Neuronal stem cell (in vitro differentiated cells): ENCODE measurements at regions not wholly inside any gene's neighbourhood (a gene's known extent, or its start where the extent isn't known, plus 50 kb on each side); places are given as distances from the start of the nearest gene placed in this dataset.

Experiments used
- DNase-seq: peaks from one replicate; pipeline ENCODE4 v3.0.0-alpha.2; 2013; ENCODE audit warnings: low spot score
- H2AFZ ChIP-seq: one replicate; pipeline ENCODE4 v1.6.1; 2013; ENCODE audit warnings: mild to moderate bottlenecking, low read length, inconsistent platforms
- H2AK5ac ChIP-seq: 2 replicates; pipeline ENCODE4 v1.6.1; 2013; ENCODE audit warnings: low read depth, mild to moderate bottlenecking, inconsistent platforms, low read length, moderate library complexity, mixed read lengths
- H2BK120ac ChIP-seq: 2 replicates; pipeline ENCODE4 v1.6.1; 2013; ENCODE audit warnings: low read depth, mild to moderate bottlenecking, inconsistent platforms, low read length, moderate library complexity, mixed read lengths
- H2BK12ac ChIP-seq: one replicate; pipeline ENCODE4 v1.6.1; 2013; ENCODE audit warnings: low read length, inconsistent platforms
- H2BK15ac ChIP-seq: 2 replicates; pipeline ENCODE4 v1.6.1; 2013; ENCODE audit warnings: mild to moderate bottlenecking, low read length, inconsistent platforms, mixed read lengths
- H2BK5ac ChIP-seq: one replicate; pipeline ENCODE4 v1.6.1; 2013; ENCODE audit warnings: inconsistent platforms, mild to moderate bottlenecking, low read length, moderate library complexity
- H3K14ac ChIP-seq: one replicate; pipeline ENCODE4 v1.6.1; 2013; ENCODE audit warnings: low read length, inconsistent platforms
- H3K18ac ChIP-seq: 2 replicates; pipeline ENCODE4 v1.6.1; 2013; ENCODE audit warnings: low read length, inconsistent platforms
- H3K23ac ChIP-seq: 2 replicates; pipeline ENCODE4 v1.6.1; 2013; ENCODE audit warnings: low read depth, mild to moderate bottlenecking, mixed read lengths, low read length, inconsistent platforms; ENCODE audit not compliant: poor library complexity
- H3K27ac ChIP-seq: replicated peaks from 3 replicates; pipeline ENCODE4 v1.5.1; 2013; ENCODE audit warnings: low read length, inconsistent platforms
- H3K27me3 ChIP-seq, 3 experiments: 2 replicates each; pipeline ENCODE4 v1.6.1; 2013; ENCODE audit warnings: low read length in 3 of 3, mild to moderate bottlenecking in 2 of 3, inconsistent platforms in 1 of 3, low read depth in 1 of 3, mixed read lengths in 1 of 3, moderate library complexity in 1 of 3; ENCODE audit not compliant: control insufficient read depth in 3 of 3, insufficient read depth in 3 of 3
- H3K36me3 ChIP-seq, 2 donors: replicated peaks in 1 of 2; 2 replicates each; pipeline ENCODE4 v1.6.1; 2013; ENCODE audit warnings: low read length in 2 of 2; ENCODE audit not compliant: control insufficient read depth in 2 of 2, insufficient read depth in 2 of 2
- H3K4ac ChIP-seq: 2 replicates; pipeline ENCODE4 v1.6.1; 2013; ENCODE audit warnings: inconsistent platforms, mild to moderate bottlenecking, low read length, moderate library complexity
- H3K4me1 ChIP-seq, 2 donors: 1 replicate in 1 of 2; 2 replicates in 1 of 2; pipeline ENCODE4 v1.6.1; 2013; ENCODE audit warnings: low read length in 2 of 2, low read depth in 1 of 2; ENCODE audit not compliant: control insufficient read depth in 2 of 2, insufficient read depth in 1 of 2
- H3K4me2 ChIP-seq: one replicate; pipeline ENCODE4 v1.6.1; 2013; ENCODE audit warnings: mild to moderate bottlenecking, low read length, inconsistent platforms; ENCODE audit not compliant: insufficient read depth, poor library complexity, severe bottlenecking
- H3K4me3 ChIP-seq, 2 donors: 2 replicates each; pipeline ENCODE4 v1.5.1; 2013; ENCODE audit warnings: low read length in 2 of 2, mild to moderate bottlenecking in 2 of 2, inconsistent platforms in 1 of 2, moderate library complexity in 1 of 2
- H3K79me1 ChIP-seq: one replicate; pipeline ENCODE4 v1.6.1; 2013; ENCODE audit warnings: low read depth, mild to moderate bottlenecking, inconsistent platforms, low read length, moderate library complexity
- H3K9ac ChIP-seq: one replicate; pipeline ENCODE4 v1.6.1; 2013; ENCODE audit warnings: mild to moderate bottlenecking, low read depth, low read length, inconsistent platforms; ENCODE audit not compliant: poor library complexity
- H3K9me3 ChIP-seq, 2 donors: replicated peaks in 1 of 2; 2 replicates each; pipeline versions ENCODE3 to v1.6.1; 2013; ENCODE audit warnings: low read length in 2 of 2, mild to moderate bottlenecking in 2 of 2, inconsistent platforms in 1 of 2, low read depth in 1 of 2, mixed read lengths in 1 of 2, moderate library complexity in 1 of 2; ENCODE audit not compliant: control insufficient read depth in 2 of 2, insufficient read depth in 1 of 2
- H4K8ac ChIP-seq: one replicate; pipeline ENCODE4 v1.6.1; 2013; ENCODE audit warnings: low read depth, mild to moderate bottlenecking, inconsistent platforms, low read length, moderate library complexity
- H4K91ac ChIP-seq: one replicate; pipeline ENCODE4 v1.6.1; 2013; ENCODE audit warnings: low read length, low read depth, mild to moderate bottlenecking, inconsistent platforms; ENCODE audit not compliant: poor library complexity
- WGBS, 2 donors: extraction: QIAGEN DNeasy Blood & Tissue Kit; methylation state at CpG; one replicate each; pipeline ENCODE4 v1.1.7; 2013; ENCODE audit warnings: missing lambda C conversion rate in 2 of 2, mixed read lengths in 1 of 2; ENCODE audit not compliant: insufficient read length in 2 of 2, insufficient replicate concordance in 1 of 2; ENCODE audit errors: extremely low coverage in 2 of 2; 5-methylcytosine and 5-hydroxymethylcytosine counted together

- no peak overlapping the region for H3K18ac ChIP-seq
- H3K4me3 ChIP-seq: no peak overlapping the region
- H4K8ac ChIP-seq: no peak overlapping the region
- no peak overlapping the region for H2BK12ac ChIP-seq
- no peak overlapping the region for H2BK15ac ChIP-seq
- H2BK5ac ChIP-seq: no peak overlapping the region
- H3K4me2 ChIP-seq: no peak overlapping the region
- H3K23ac ChIP-seq: no peak overlapping the region
- H3K36me3 ChIP-seq: no peaks in the 10 kb centered on the region
- peaks cover 2 to 3% of the 10 kb centered on the region in 2 donors for H3K4me1 ChIP-seq
- no peaks in the 10 kb centered on the region for H3K79me1 ChIP-seq
- H3K27ac ChIP-seq: no peak overlapping the region
- H4K91ac ChIP-seq: no peak overlapping the region
- no CpG with 5 or more reads among the region's 2 CpGs for WGBS, 2 donors
- H2AK5ac ChIP-seq: no peak overlapping the region
- H3K4ac ChIP-seq: no peak overlapping the region
- H3K9ac ChIP-seq: no peak overlapping the region
- no peak overlapping the region for H3K14ac ChIP-seq
- H3K9me3 ChIP-seq: no peaks in the 10 kb centered on the region
- H3K27me3 ChIP-seq: no peaks in the 10 kb centered on the region
- no peak overlapping the region for H2BK120ac ChIP-seq
- no peak overlapping the region for H2AFZ ChIP-seq
- DNase-seq: no peak
These were observed 698.2 kb upstream of the SGCG start for GRCh38 chr13:22482496-22483000.

DNA sequence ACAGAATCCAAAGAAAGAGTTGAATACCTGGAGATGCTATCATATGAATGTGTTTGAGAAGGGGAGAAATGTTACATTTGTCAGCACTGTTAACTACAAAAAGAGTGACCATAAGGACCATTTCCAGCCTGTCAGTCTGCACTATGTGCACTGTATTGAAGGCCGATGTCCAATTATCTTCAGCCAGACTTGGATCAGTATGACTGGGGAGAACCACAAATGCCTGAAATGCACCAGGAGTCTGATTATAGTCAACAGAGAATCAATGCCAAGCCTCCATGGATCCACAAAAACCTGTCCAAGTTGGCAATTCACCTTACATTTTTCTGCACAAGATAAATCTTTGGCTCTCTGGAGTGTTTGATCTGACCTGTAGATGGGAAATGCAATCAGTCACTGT lies 697.5 kb upstream of the SGCG start:
- H4K8ac ChIP-seq: no peak overlapping the region
- no peaks in the 10 kb centered on the region for H3K36me3 ChIP-seq
- no peak overlapping the region for H3K23ac ChIP-seq
- H2AFZ ChIP-seq: no peak overlapping the region
- no peak overlapping the region for H3K18ac ChIP-seq
- no peak overlapping the region for H3K14ac ChIP-seq
- H4K91ac ChIP-seq: no peak overlapping the region
- H2BK12ac ChIP-seq: no peak overlapping the region
- H2BK120ac ChIP-seq: no peak overlapping the region
- no peak overlapping the region for H3K27ac ChIP-seq
- H2BK5ac ChIP-seq: no peak overlapping the region
- H3K4me3 ChIP-seq: no peak overlapping the region
- no peaks in the 10 kb centered on the region for H3K9me3 ChIP-seq
- H3K4me2 ChIP-seq: no peak overlapping the region
- no CpG with 5 or more reads among the region's 1 CpG for WGBS, 2 donors
- H2BK15ac ChIP-seq: no peak overlapping the region
- H3K4me1 ChIP-seq: peaks cover 2 to 3% of the 10 kb centered on the region in 2 donors
- no peak overlapping the region for H3K4ac ChIP-seq
- no peaks in the 10 kb centered on the region for H3K27me3 ChIP-seq
- DNase-seq: no peak
- H2AK5ac ChIP-seq: no peak overlapping the region
- H3K9ac ChIP-seq: no peak overlapping the region
- H3K79me1 ChIP-seq: no peaks in the 10 kb centered on the region

DNA sequence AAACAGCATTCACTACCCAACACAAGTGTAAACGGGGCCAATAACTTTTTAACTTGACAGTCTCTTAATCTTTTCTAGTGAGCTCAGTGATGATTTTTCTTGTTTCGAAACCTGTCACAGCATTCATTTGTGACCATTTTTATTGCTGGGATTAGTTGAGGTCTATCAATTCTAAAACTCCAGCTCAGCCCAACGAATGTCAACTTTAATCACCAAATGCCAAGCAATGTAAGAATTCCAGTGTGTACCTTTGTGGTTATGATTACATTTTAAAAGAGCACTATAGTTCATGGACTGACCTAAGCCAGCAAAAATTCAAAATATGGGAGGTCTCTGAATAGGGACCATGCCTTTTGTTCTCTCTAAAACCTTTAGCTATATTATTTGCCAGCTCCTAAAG lies 694.3 kb upstream of the SGCG start:
- H3K9ac ChIP-seq: no peak overlapping the region
- no peak overlapping the region for H3K23ac ChIP-seq
- no peak overlapping the region for H4K8ac ChIP-seq
- H2BK15ac ChIP-seq: no peak overlapping the region
- no peak overlapping the region for H3K14ac ChIP-seq
- no peaks in the 10 kb centered on the region for H3K36me3 ChIP-seq
- peak overlapping the region; percentile 13 for H2AFZ ChIP-seq
- H3K27me3 ChIP-seq: no peaks in the 10 kb centered on the region
- H3K4me1 ChIP-seq: peaks cover 2 to 3% of the 10 kb centered on the region in 2 donors
- no peak overlapping the region for H2BK120ac ChIP-seq
- no peak overlapping the region for H3K4me3 ChIP-seq
- H2BK12ac ChIP-seq: no peak overlapping the region
- no peak overlapping the region for H4K91ac ChIP-seq
- no peak for DNase-seq
- H3K4ac ChIP-seq: no peak overlapping the region
- no peak overlapping the region for H2BK5ac ChIP-seq
- H3K18ac ChIP-seq: no peak overlapping the region
- no peak overlapping the region for H3K27ac ChIP-seq
- H3K9me3 ChIP-seq: no peaks in the 10 kb centered on the region
- no peak overlapping the region for H3K4me2 ChIP-seq
- no peaks in the 10 kb centered on the region for H3K79me1 ChIP-seq
- no peak overlapping the region for H2AK5ac ChIP-seq
- no CpG with 5 or more reads among the region's 3 CpGs for WGBS, 2 donors

- Histone ChIP-seq H3K4ac (no peak overlapping the region), H3K9ac (no peak overlapping the region), H3K36me3 (no peaks in the 10 kb centered on the region), H2BK15ac (no peak overlapping the region), H2BK120ac (no peak overlapping the region), H3K4me2 (no peak overlapping the region), H3K4me1 (peaks cover 2 to 3% of the 10 kb centered on the region in 2 donors), H2AFZ (no peak overlapping the region), H3K27me3 (no peaks in the 10 kb centered on the region), H4K91ac (no peak overlapping the region), H3K4me3 (no peak overlapping the region), H2BK5ac (no peak overlapping the region), H3K14ac (no peak overlapping the region), H3K23ac (no peak overlapping the region), H4K8ac (no peak overlapping the region), H2AK5ac (no peak overlapping the region), H3K9me3 (no peaks in the 10 kb centered on the region), H3K79me1 (no peaks in the 10 kb centered on the region), H3K27ac (no peak overlapping the region), H2BK12ac (no peak overlapping the region), H3K18ac (no peak overlapping the region)
- DNase-seq: no peak
These were observed 692.8 kb upstream of the SGCG start for GRCh38 chr13:22487932-22488331.
